Activated CD4-positive, CD25-positive, alpha-beta regulatory T cell treated with anti-CD3 and anti-CD28 coated beads, Interleukin-2, amount 50 U/mL, for 16 hours (primary cell): ENCODE measurements at regions not wholly inside any gene's neighbourhood (a gene's known extent, or its start where the extent isn't known, plus 50 kb on each side); places are given as distances from the start of the nearest gene placed in this dataset.
"Not testable (repeated sequence)": the region's sequence is repeated elsewhere in the genome, so short reads cannot be mapped to it uniquely, and the experiment has no call there.

Source experiments
- DNase-seq: peaks from one replicate; pipeline ENCODE4 v3.0.0-alpha.2; 2020; ENCODE audit warnings: low read depth, low spot score

- DNase-seq = no peak
Measured at GRCh38 chr1:199410462-199410861, 617.0 kb upstream of the NR5A2 start.

GRCh38 chr1:199411506-199411905 lies 616.0 kb upstream of the NR5A2 start:
- no peak for DNase-seq

DNA sequence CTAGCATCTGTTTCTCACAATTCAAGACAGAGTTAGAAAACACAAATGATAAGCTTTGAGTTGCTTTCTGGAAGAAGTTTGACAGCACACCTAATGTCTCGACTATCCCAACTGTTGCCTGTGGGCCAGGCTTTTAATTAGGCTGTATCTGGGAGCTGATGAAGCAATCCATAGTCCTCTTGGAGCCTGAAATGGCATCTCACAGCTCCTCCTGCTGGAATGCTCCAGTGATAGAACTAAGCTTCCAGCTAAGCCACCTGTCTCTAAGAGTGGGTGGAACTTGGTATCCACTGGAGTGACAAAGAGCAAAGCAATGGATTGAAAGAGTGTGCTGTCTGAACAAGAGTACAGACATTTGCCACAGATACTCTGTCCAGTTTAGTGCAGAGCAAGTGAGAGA lies 605.3 kb upstream of the NR5A2 start:
- DNase-seq = no peak

DNA sequence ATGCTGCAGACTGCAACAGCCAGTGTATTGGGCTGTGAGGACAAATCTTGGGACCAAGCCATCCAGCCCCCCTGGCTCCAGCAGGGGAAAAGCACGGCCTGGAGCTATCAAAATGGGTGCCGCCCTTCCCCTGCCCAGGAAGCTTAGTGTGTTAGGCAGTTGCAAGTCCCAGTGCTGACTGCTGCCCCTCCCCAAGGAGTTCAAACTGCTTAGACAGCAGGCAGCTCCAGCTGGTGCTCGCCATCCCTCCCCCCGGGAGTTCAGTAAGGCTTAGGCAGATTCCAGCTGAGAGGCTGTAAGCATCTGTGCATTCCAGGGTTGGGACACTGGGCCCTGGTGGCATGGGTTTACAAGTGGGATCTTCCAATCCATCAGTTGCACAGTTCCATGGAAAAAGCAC lies 579.6 kb upstream of the NR5A2 start:
- DNase-seq = no peak

- DNase-seq = no peak
Measured at GRCh38 chr1:199448646-199449045, 578.9 kb upstream of the NR5A2 start.

GRCh38 chr1:199449221-199449620 lies 578.3 kb upstream of the NR5A2 start:
- DNase-seq = no peak

DNA sequence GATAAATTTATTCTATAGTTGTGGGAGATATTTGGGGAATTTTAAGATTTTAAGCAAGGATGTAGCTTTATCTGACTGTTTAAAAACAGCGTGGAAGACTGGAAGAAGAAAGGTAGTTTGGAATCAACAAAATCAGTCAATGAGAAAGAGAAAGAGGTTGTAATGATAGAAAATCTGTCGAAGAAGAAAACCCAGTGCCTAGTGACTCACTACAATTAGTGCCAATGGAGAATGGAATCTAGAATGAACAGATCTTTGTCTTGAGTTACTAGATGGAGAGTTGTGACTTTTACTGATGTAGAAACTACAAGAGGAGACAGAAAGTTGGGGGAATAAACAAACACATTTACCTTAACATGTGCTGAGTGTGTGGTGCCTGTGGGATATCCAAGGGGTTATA lies 577.8 kb upstream of the NR5A2 start:
- DNase-seq = no peak

DNA sequence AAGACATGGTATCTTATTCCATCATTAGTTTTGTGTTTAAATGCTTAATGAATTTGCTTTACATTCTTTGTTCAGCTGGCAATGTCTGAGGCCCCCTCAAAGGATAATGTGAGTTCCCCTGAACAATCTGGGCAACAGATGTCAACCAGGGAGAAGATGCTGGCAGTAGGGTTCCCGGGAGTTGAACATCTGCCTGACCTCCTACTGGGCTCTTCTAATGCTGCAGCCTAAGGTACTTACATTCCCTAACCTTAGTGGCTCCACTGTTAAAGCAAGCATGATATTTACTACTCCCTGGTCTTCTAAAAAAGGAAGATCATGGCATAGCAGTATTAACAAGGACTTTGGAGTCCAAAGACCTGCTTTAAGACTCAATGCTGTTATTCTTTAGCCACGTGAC lies 574.9 kb upstream of the NR5A2 start:
- no peak for DNase-seq

- no peak for DNase-seq
Measured at GRCh38 chr1:199453723-199454122, 573.8 kb upstream of the NR5A2 start.

DNA sequence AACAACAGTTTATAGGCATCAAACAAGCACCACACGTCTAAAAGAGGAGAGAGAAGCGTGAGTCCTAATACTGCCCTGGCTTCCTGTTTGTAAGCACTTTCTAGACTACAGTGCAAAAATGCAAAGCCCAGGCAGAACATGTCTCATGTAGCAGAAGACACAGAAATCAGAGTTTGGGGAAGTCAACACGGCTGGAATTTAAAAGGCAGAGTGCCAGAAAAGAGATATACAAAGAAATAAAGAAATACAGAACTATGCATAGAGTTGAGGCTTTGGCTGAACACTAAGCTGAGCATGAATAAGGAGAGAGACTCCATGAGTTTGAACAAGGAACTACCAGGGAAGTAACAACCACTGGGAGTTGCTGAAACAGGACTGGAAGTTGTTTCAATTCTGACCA lies 566.6 kb upstream of the NR5A2 start:
- no peak for DNase-seq

DNA sequence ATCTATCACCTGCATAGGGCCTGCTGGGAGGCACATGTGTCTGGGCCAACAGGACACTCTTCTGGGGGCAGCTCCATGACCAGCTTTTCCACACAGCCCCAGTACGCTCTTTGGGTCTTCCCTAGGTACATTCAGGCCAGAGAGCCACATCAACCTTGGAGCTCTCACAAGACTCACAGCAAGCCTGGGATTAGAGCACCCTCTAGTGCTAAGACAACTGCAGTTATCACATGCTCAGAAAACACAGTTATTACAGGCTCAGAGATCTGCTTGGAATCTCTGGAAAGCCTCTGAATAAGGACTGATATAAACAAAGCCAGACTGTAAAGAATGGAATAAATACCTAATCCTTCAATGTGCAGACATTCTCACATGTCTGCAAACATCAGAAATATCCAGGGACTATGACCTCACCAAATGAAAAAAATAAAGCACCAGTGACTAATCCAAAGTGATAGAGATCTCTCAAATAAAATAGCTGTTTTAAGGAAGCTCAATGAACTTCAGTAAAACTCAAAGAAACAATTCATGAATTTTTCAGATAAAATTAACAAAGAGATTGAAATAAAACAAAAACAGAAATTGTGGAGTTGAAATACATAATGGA lies 563.9 kb upstream of the NR5A2 start:
- DNase-seq = no peak

DNA sequence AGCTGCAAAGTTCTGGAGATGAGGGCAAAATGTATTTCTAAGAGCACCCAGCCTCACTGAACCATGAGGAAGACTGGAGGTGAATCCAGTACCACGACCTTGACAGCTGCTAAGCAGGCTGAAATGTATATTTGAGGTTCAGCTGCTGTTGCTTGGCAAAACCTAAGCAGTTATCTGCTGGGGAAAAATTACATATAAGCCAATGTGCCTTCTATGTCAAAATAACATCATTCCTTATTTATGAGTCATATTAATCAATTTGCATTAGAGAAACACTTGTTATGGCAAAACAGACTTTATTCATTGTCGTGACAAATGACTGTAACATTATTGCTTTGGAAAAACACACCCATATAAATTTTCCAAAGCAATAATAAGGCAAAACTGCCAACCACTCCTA lies 560.5 kb upstream of the NR5A2 start:
- DNase-seq = no peak

DNA sequence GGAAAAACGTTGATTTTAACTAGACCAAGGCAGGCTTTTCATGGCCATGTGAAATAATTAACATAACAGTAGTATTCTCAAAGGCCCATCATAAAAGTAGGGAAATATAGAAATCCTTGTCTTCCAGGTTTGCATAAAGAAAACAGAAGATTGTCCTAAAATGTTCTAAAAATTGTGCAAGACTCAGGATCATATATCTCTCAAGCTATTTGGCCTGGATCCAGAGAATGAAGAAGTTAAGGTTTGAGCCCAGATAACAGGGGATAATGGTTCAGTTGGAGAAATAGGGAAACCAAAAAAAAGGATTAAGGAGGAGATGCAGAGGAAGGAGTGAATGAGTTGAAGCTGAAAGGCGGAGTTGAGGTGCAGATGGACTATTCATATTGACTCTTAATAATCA lies 555.5 kb upstream of the NR5A2 start:
- DNase-seq = no peak

- DNase-seq = no peak
Measured at GRCh38 chr1:199472978-199473377, 554.5 kb upstream of the NR5A2 start.

GRCh38 chr1:199474738-199475137 lies 552.8 kb upstream of the NR5A2 start:
- DNase-seq = no peak

- DNase-seq = no peak
Measured at GRCh38 chr1:199482426-199482825, 545.1 kb upstream of the NR5A2 start.

DNA sequence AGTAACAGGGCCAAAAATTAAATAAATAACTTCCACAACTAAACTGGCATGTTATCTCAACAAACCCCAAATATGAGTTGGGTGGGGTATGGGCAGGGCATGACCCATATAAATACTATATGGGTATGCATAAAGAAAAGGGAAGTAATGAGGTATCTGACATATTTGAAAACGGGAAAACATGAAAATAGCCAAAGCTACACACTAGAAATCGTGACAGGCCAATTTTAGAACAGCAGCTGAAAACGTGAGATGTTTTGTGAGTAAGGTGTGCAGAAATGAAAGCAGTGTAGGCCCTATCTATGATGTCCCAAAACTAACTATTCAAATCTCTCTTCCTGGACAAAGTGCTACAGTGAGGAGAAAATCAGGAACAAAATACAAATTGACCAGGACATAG lies 537.9 kb upstream of the NR5A2 start:
- no peak for DNase-seq

DNA sequence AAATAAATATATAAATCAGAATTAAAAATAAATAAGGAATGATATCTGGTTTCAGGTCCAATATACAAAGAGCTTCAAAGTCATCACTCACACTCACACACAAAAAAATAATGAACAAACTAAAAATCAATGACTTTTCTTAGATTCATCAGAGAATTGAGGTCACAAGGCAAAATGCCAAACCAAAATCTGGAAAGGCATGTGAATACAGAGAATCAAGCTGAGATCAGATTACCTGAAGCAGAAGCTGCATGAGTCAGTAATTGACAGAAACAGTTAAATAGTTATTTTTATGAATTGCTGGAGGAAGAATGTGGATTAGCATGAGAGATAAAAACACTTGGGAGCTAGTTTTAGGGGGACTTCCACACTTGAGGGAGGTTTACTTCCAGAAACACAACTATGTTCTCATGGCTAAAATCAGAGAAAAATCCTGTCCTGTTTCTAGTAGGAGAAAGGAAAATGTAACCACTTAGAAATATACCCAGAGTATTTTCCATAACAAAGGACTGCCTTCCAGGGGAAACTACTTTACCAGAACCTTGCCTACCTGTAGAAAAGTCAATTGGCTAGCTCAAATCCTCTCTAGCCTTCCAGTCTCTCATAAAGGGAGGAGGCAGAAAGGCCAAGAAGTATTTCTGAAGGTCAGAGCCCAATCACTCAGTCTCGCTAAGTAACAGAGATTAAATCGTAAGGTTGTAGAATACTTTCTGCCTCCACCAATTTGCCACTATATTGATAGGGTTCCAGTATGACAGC lies 536.6 kb upstream of the NR5A2 start:
- no peak for DNase-seq

DNA sequence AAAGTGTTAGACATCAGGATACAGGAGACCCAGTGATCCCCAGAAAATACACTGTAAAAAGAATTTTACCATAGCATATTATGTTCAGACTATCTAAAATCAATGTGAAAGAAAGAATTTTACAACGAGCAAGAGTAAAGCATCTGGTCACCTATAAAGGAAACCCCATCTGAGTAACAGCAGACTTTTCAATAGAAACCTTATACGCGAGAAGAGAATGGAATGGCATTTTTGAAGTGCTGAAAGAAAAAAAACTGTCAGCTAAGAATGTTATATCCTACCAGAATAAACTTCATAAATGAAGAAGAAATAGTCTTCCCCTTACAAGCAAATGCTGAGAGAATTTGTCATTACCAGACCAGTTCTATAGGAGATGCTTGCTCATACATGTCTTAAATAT lies 532.1 kb upstream of the NR5A2 start:
- DNase-seq = no peak

- DNase-seq = not testable (repeated sequence)
Measured at GRCh38 chr1:199498802-199499201, 528.7 kb upstream of the NR5A2 start.

- DNase-seq = no peak
Measured at GRCh38 chr1:199508072-199508471, 519.4 kb upstream of the NR5A2 start.

GRCh38 chr1:199508653-199509052 lies 518.9 kb upstream of the NR5A2 start:
- DNase-seq = no peak

- no peak for DNase-seq
Measured at GRCh38 chr1:199509456-199509855, 518.1 kb upstream of the NR5A2 start.

GRCh38 chr1:199510314-199510713 lies 517.2 kb upstream of the NR5A2 start:
- DNase-seq = no peak
